ENCODE measurements at regions not wholly inside any gene's neighbourhood (a gene's known extent, or its start where the extent isn't known, plus 50 kb on each side); places are given as distances from the start of the nearest gene placed in this dataset.
A peak's percentile ranks its signal among the peaks of the same experiment; 100 is the strongest.
"Not testable (repeated sequence)": the region's sequence is repeated elsewhere in the genome, so short reads cannot be mapped to it uniquely, and the experiment has no call there.

DNA sequence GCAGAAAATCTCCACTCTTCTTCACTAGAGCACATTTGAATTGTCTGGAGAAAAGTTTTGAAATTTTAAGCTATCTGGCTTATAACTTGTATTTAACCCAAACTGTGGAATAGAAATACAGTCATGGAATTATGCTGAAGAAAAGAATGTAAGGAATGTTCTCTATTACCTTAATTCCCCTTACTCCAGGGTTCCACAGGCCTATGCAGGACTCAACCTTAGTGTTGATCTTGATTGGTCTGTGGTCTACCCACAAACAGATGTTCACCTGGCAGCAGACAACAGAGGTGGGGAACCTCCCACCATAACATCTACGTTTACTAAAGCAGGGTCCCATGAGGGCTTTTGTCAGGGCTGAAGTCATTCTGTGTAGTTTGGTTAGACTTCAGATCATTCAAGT is 189.3 kb upstream of the GPRIN3 start:
- Histone ChIP-seq H3K27ac (no peak overlapping the region), H3K4me1 (no peaks in the 10 kb centered on the region), H3K4me3 (no peak overlapping the region), H3K9me3 (no peaks in the 10 kb centered on the region), H3K36me3 (no peaks in the 10 kb centered on the region), H3K27me3 (no peaks in the 10 kb centered on the region)
- no peak for ATAC-seq
- no peak for TF ChIP-seq POLR2A (IDR thresholded peaks at IDR 0.05)
- TF ChIP-seq, protein P1, sequence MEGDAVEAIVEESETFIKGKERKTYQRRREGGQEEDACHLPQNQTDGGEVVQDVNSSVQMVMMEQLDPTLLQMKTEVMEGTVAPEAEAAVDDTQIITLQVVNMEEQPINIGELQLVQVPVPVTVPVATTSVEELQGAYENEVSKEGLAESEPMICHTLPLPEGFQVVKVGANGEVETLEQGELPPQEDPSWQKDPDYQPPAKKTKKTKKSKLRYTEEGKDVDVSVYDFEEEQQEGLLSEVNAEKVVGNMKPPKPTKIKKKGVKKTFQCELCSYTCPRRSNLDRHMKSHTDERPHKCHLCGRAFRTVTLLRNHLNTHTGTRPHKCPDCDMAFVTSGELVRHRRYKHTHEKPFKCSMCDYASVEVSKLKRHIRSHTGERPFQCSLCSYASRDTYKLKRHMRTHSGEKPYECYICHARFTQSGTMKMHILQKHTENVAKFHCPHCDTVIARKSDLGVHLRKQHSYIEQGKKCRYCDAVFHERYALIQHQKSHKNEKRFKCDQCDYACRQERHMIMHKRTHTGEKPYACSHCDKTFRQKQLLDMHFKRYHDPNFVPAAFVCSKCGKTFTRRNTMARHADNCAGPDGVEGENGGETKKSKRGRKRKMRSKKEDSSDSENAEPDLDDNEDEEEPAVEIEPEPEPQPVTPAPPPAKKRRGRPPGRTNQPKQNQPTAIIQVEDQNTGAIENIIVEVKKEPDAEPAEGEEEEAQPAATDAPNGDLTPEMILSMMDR (IDR thresholded peaks at IDR 0.05) = no peak
- no peak for TF ChIP-seq POLR2AphosphoS5 (IDR thresholded peaks at IDR 0.05)
- TF ChIP-seq EP300 (IDR thresholded peaks at IDR 0.05) = no peak
- 27 to 67% methylated on average over 1 of the region's 1 CpG for WGBS, 2 donors (ENCODE audit: low coverage in 1 of 2)

DNA sequence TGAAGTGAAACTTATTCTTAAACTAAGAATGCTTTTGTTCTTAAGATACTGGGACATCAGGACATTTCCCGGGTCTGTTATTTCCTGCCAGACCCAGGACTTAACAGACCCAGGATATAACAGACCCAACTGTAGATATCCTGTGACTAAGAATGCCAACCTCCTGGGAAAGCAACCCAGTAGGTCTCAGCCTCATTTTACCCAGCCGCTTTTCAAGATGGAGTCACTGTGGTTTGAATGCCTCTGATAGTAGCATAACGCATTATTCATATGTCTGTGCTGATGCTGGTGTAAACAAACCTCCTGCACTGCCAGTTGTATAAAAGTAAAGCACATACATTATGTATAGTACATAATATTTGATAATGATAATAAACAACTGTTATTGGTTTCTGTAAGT is 185.8 kb upstream of the GPRIN3 start:
- TF ChIP-seq POLR2A (IDR thresholded peaks at IDR 0.05) (no peak), EP300 (IDR thresholded peaks at IDR 0.05) (no peak), POLR2AphosphoS5 (IDR thresholded peaks at IDR 0.05) (no peak)
- TF ChIP-seq, protein P1 (IDR thresholded peaks at IDR 0.05) = no peak
- H3K27me3 ChIP-seq = no peaks in the 10 kb centered on the region
- H3K27ac ChIP-seq = no peak overlapping the region
- ATAC-seq = no peak
- no peaks in the 10 kb centered on the region for H3K4me1 ChIP-seq
- no peaks in the 10 kb centered on the region for H3K9me3 ChIP-seq
- no peaks in the 10 kb centered on the region for H3K36me3 ChIP-seq
- H3K4me3 ChIP-seq = no peak overlapping the region
- 77 to 83% methylated on average over 1 to 3 of the region's 3 CpGs for WGBS, 2 donors (ENCODE audit: low coverage in 1 of 2)

DNA sequence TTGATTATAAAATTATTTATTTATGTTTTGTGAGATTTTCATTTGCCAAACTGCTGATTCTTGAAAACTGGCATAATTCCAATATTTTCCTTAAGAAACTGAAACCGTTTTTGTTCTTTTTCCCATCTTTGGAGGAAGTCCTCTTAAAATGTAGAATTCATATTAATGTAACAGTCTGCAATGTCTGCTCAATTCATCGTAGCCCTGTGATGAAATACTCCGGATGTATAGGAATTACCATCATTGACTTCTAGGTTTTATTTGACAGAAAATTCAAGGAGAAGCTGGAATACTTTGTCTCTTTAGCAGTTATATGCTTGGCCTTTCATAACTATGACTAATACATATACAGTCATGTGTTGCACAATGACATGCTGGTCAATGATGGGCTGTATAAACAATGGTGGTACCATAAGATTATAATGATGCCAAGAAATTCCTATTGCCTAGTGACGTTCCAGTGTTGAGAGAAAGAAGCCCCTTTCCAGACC is 185.0 kb upstream of the GPRIN3 start:
- peak; percentile 53 for ATAC-seq
- Histone ChIP-seq H3K27ac (no peak overlapping the region), H3K4me3 (no peak overlapping the region), H3K36me3 (no peaks in the 10 kb centered on the region), H3K4me1 (no peaks in the 10 kb centered on the region), H3K27me3 (no peaks in the 10 kb centered on the region), H3K9me3 (no peaks in the 10 kb centered on the region)
- WGBS, 2 donors (ENCODE audit: low coverage in 1 of 2) = 47 to 60% methylated on average over 3 to 4 of the region's 4 CpGs
- peak; percentile 53 for TF ChIP-seq POLR2AphosphoS5 (IDR thresholded peaks at IDR 0.05)
- TF ChIP-seq, protein P1 (IDR thresholded peaks at IDR 0.05) = no peak
- TF ChIP-seq EP300 (IDR thresholded peaks at IDR 0.05) = no peak

DNA sequence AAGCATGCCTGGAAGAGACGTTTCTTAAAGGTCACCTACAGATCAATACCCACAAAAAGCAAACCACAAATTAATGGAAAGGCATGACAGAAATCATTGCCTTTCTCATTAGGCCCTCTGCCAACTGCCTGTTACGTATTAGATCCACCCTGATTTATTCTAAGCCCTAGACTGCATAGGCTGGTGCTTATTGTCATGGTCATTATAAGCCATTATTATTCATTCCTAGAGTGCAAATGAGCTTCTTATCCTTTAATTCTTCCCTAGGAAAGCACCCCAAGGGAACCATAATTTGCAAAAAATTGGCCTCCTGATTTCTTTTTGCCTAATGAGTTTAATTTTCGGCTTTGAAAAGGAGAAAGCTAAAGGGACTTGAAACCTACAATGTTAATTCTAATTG is 184.2 kb upstream of the GPRIN3 start:
- no peaks in the 10 kb centered on the region for H3K27me3 ChIP-seq
- WGBS, 2 donors (ENCODE audit: low coverage in 1 of 2) = 61 to 72% methylated on average over 3 of the region's 3 CpGs
- no peak overlapping the region for H3K27ac ChIP-seq
- no peaks in the 10 kb centered on the region for H3K9me3 ChIP-seq
- no peak overlapping the region for H3K4me3 ChIP-seq
- no peak for ATAC-seq
- H3K4me1 ChIP-seq = no peaks in the 10 kb centered on the region
- H3K36me3 ChIP-seq = no peaks in the 10 kb centered on the region
- TF ChIP-seq EP300 (IDR thresholded peaks at IDR 0.05) = no peak
- TF ChIP-seq POLR2A (IDR thresholded peaks at IDR 0.05) = no peak
- no peak for TF ChIP-seq POLR2AphosphoS5 (IDR thresholded peaks at IDR 0.05)
- TF ChIP-seq, protein P1 (IDR thresholded peaks at IDR 0.05) = no peak

DNA sequence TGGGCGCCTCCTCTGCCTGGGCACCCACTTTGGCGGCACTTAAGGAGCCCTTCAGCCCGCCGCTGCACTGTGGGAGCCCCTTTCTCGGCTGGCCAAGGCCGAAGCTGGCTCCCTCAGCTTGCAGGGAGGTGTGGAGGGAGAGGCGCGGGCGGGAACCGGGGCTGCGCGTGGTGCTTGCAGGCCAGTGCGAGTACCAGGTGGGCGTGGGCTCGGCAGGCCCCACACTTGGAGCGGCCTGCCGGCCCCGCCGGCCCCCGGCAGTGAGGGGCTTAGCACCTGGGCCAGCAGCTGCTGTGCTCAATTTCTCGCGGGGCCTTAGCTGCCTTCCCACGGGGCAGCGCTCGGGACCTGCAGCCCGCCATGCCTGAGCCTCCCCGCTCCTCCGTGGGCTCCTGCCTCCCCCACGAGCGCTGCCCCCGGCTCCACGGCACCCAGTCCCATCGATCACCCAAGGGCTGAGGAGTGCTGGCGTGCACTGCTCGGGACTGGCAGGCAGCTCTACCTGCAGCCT is 182.4 kb upstream of the GPRIN3 start:
- WGBS, 2 donors (ENCODE audit: low coverage in 1 of 2) = 81% methylated on average over 3 of the region's 35 CpGs; no CpG with 5 or more reads in 1 of the 2 donors
- not testable (repeated sequence) for H3K27me3 ChIP-seq, H3K4me3 ChIP-seq, H3K36me3 ChIP-seq, H3K9me3 ChIP-seq, H3K27ac ChIP-seq, ATAC-seq, H3K4me1 ChIP-seq
